ENCODE measurements at regions not wholly inside any gene's neighbourhood (a gene's known extent, or its start where the extent isn't known, plus 50 kb on each side); places are given as distances from the start of the nearest gene placed in this dataset.

DNA sequence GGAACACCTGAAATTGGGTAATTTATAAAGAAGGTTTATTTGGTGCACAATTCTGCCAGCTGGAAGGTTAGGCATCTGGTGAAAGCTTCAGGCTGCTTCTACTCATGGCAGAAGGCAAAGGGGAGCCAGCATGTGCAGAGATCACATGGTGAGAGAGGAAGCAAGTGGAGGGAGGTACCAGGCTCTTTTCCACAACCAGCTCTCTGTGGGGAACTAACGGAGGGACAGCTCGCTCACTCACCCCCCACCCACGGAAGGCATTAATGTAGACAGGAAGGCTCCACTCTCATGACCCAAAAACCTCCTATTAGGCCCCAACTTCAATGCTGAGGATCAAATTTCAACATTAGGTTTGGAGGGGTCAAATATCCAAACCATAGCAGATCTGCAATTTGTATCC, 75.6 kb upstream of the ARHGAP32 start:
- H3K9me3 ChIP-seq (ENCODE audit: control insufficient read depth, low read depth, low read length) = no peaks in the 10 kb centered on the region
- H4K20me1 ChIP-seq (ENCODE audit: control insufficient read depth, extremely low read depth, insufficient read depth, low read length) = no peaks in the 10 kb centered on the region

DNA sequence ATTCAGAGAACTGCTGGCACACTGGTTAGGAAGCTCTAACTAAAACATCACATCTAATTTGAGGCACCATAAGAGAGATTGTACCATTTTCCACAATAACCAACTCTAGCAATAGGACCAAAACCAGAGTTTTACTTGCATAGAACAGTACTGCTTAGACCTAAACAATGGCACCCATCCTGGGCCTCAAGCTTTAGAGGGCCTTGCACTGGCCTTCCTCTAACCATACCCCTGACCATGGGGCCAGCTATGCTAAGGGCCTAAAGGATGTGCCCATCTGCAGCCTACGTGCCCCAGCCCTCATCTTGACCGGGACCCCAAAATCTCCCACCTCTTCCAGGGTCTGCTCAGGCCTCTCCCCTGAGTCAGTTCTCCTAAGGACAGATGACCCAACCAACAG, 74.4 kb upstream of the ARHGAP32 start:
- Histone ChIP-seq H4K20me1 (ENCODE audit: control insufficient read depth, extremely low read depth, insufficient read depth, low read length) (no peaks in the 10 kb centered on the region), H3K9ac (ENCODE audit: control insufficient read depth, extremely low read depth, insufficient read depth, low read length) (no peak overlapping the region), H2AFZ (ENCODE audit: control insufficient read depth, low read length) (no peak overlapping the region), H3K27ac (ENCODE audit: control insufficient read depth, insufficient read depth, low read length) (no peak overlapping the region), H3K4me2 (ENCODE audit: control insufficient read depth, extremely low read depth, insufficient read depth, low read depth, low read length) (no peak overlapping the region), H3K4me3 (ENCODE audit: control insufficient read depth in 2 of 3, extremely low read depth in 1 of 3, insufficient read depth in 2 of 3, low read depth in 1 of 3, low read length in 3 of 3) (no peak overlapping the region), H3K9me3 (ENCODE audit: control insufficient read depth, low read depth, low read length) (no peaks in the 10 kb centered on the region), H3K36me3 (ENCODE audit: control insufficient read depth in 2 of 2, extremely low read depth in 1 of 2, insufficient read depth in 2 of 2, low read length in 2 of 2) (peaks cover 0 to 6% of the 10 kb centered on the region in 2 experiments), H3K4me1 (ENCODE audit: control insufficient read depth, extremely low read depth, insufficient read depth, low read length) (no peaks in the 10 kb centered on the region), H3K79me2 (ENCODE audit: control insufficient read depth, insufficient read depth, low read length) (peaks cover 23% of the 10 kb centered on the region), H3K9me1 (ENCODE audit: control insufficient read depth, extremely low read depth, insufficient read depth, low read length) (no peaks in the 10 kb centered on the region), H3K27me3 (ENCODE audit: control insufficient read depth, extremely low read depth, insufficient read depth, low read length) (no peaks in the 10 kb centered on the region)
- TF ChIP-seq, protein P1, sequence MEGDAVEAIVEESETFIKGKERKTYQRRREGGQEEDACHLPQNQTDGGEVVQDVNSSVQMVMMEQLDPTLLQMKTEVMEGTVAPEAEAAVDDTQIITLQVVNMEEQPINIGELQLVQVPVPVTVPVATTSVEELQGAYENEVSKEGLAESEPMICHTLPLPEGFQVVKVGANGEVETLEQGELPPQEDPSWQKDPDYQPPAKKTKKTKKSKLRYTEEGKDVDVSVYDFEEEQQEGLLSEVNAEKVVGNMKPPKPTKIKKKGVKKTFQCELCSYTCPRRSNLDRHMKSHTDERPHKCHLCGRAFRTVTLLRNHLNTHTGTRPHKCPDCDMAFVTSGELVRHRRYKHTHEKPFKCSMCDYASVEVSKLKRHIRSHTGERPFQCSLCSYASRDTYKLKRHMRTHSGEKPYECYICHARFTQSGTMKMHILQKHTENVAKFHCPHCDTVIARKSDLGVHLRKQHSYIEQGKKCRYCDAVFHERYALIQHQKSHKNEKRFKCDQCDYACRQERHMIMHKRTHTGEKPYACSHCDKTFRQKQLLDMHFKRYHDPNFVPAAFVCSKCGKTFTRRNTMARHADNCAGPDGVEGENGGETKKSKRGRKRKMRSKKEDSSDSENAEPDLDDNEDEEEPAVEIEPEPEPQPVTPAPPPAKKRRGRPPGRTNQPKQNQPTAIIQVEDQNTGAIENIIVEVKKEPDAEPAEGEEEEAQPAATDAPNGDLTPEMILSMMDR (optimal IDR thresholded peaks at IDR 0.05 in 1 of 3, IDR thresholded peaks at IDR 0.05 in 1 of 3, conservative IDR thresholded peaks at IDR 0.05 in 1 of 3; ENCODE audit: extremely low read depth in 1 of 3, insufficient read depth in 2 of 3, low read length in 3 of 3) = no peak
- no peak for TF ChIP-seq EZH2 (IDR thresholded peaks at IDR 0.05; ENCODE audit: low read length)
- FAIRE-seq (no peak), DNase-seq (ENCODE audit: low read depth, low spot score) (no peak)
- dilution Hi-C loops (cut with MboI; ENCODE audit: extremely low pct_ligation_motif_present, low sequenced_read_pairs) = no loop called here

More for the DNA sequence above, 75.6 kb upstream of the ARHGAP32 start:
- DNase-seq (ENCODE audit: low read depth, low spot score) (no peak), FAIRE-seq (no peak)
- Histone ChIP-seq H3K36me3 (ENCODE audit: control insufficient read depth in 2 of 2, extremely low read depth in 1 of 2, insufficient read depth in 2 of 2, low read length in 2 of 2) (peaks cover 0 to 6% of the 10 kb centered on the region in 2 experiments), H3K4me2 (ENCODE audit: control insufficient read depth, extremely low read depth, insufficient read depth, low read depth, low read length) (no peak overlapping the region), H2AFZ (ENCODE audit: control insufficient read depth, low read length) (no peak overlapping the region), H3K79me2 (ENCODE audit: control insufficient read depth, insufficient read depth, low read length) (peaks cover 29% of the 10 kb centered on the region), H3K27ac (ENCODE audit: control insufficient read depth, insufficient read depth, low read length) (no peak overlapping the region), H3K4me3 (ENCODE audit: control insufficient read depth in 2 of 3, extremely low read depth in 1 of 3, insufficient read depth in 2 of 3, low read depth in 1 of 3, low read length in 3 of 3) (no peak overlapping the region), H3K9ac (ENCODE audit: control insufficient read depth, extremely low read depth, insufficient read depth, low read length) (no peak overlapping the region), H3K9me1 (ENCODE audit: control insufficient read depth, extremely low read depth, insufficient read depth, low read length) (no peaks in the 10 kb centered on the region), H3K27me3 (ENCODE audit: control insufficient read depth, extremely low read depth, insufficient read depth, low read length) (no peaks in the 10 kb centered on the region), H3K4me1 (ENCODE audit: control insufficient read depth, extremely low read depth, insufficient read depth, low read length) (no peaks in the 10 kb centered on the region)
- TF ChIP-seq, protein P1 (optimal IDR thresholded peaks at IDR 0.05 in 1 of 3, IDR thresholded peaks at IDR 0.05 in 1 of 3, conservative IDR thresholded peaks at IDR 0.05 in 1 of 3; ENCODE audit: extremely low read depth in 1 of 3, insufficient read depth in 2 of 3, low read length in 3 of 3) = no peak
- TF ChIP-seq EZH2 (IDR thresholded peaks at IDR 0.05; ENCODE audit: low read length) = no peak
- dilution Hi-C loops (cut with MboI; ENCODE audit: extremely low pct_ligation_motif_present, low sequenced_read_pairs) = no loop called here
